CD14-positive monocyte (primary cell): ENCODE measurements at regions not wholly inside any gene's neighbourhood (a gene's known extent, or its start where the extent isn't known, plus 50 kb on each side); places are given as distances from the start of the nearest gene placed in this dataset.

ENCODE experiments used
- DNase-seq, 3 donors: peaks; one replicate each; pipeline ENCODE4 v3.0.0-alpha.2; 2011 to 2022
- H2AFZ ChIP-seq: 2 replicates; pipeline ENCODE4 v1.6.0; 2012; ENCODE audit warnings: mild to moderate bottlenecking, low read depth, low read length, inconsistent platforms; ENCODE audit not compliant: insufficient read depth, poor library complexity, severe bottlenecking
- H3K27ac ChIP-seq, 2 donors: 1 replicate in 1 of 2; 2 replicates in 1 of 2; pipeline ENCODE4 v1.5.1; 2012 to 2013; ENCODE audit warnings: low read length in 2 of 2, control low read depth in 1 of 2, inconsistent platforms in 1 of 2, low read depth in 1 of 2, mild to moderate bottlenecking in 1 of 2
- H3K27me3 ChIP-seq, 2 donors: one replicate each; pipeline versions ENCODE4 v1.6.0 to v1.6.1; 2011 to 2013; ENCODE audit warnings: low read length in 2 of 2; ENCODE audit not compliant: control insufficient read depth in 2 of 2, insufficient read depth in 2 of 2
- H3K36me3 ChIP-seq, 2 donors: replicated peaks in 1 of 2; 1 replicate in 1 of 2; 2 replicates in 1 of 2; pipeline versions ENCODE4 v1.5.1 to v1.6.1; 2012 to 2013; ENCODE audit warnings: low read length in 2 of 2, control low read depth in 1 of 2, inconsistent platforms in 1 of 2, mild to moderate bottlenecking in 1 of 2; ENCODE audit not compliant: insufficient read depth in 2 of 2, control insufficient read depth in 1 of 2
- H3K4me1 ChIP-seq, 2 donors: 1 replicate in 1 of 2; 2 replicates in 1 of 2; pipeline versions ENCODE4 v1.5.1 to v1.6.1; 2012 to 2013; ENCODE audit warnings: low read length in 2 of 2, control low read depth in 1 of 2, inconsistent platforms in 1 of 2, mild to moderate bottlenecking in 1 of 2, moderate library complexity in 1 of 2; ENCODE audit not compliant: insufficient read depth in 2 of 2, control insufficient read depth in 1 of 2
- H3K4me2 ChIP-seq: replicated peaks from 2 replicates; pipeline ENCODE3; 2012; ENCODE audit warnings: low read length, moderate library complexity, mild to moderate bottlenecking; ENCODE audit not compliant: poor library complexity, severe bottlenecking; ENCODE audit errors: extremely low read depth
- H3K4me3 ChIP-seq, 3 experiments: fragments of 200-600 bp in 1 of 3; sonication (generic) in 1 of 3; replicated peaks in 1 of 3; 1 replicate in 2 of 3; 2 replicates in 1 of 3; pipeline ENCODE4 v1.5.1; 2011 to 2013; ENCODE audit warnings: low read length in 3 of 3, mild to moderate bottlenecking in 3 of 3, control low read depth in 2 of 3, low read depth in 2 of 3, inconsistent platforms in 1 of 3, moderate library complexity in 1 of 3
- H3K79me2 ChIP-seq: 2 replicates; pipeline ENCODE4 v1.6.0; 2012; ENCODE audit warnings: mild to moderate bottlenecking, control low read depth, inconsistent platforms, low read length, moderate library complexity; ENCODE audit not compliant: insufficient read depth
- H3K9ac ChIP-seq: 2 replicates; pipeline ENCODE4 v1.6.0; 2017; ENCODE audit warnings: low read length, mild to moderate bottlenecking; ENCODE audit not compliant: insufficient read depth, poor library complexity, severe bottlenecking
- H3K9me3 ChIP-seq, 2 donors: replicated peaks in 1 of 2; 1 replicate in 1 of 2; 2 replicates in 1 of 2; pipeline versions ENCODE4 v1.5.1 to v1.6.1; 2012 to 2013; ENCODE audit warnings: low read length in 2 of 2, control low read depth in 1 of 2; ENCODE audit not compliant: control insufficient read depth in 1 of 2, insufficient read depth in 1 of 2
- H4K20me1 ChIP-seq: 2 replicates; pipeline ENCODE4 v1.6.0; 2012; ENCODE audit warnings: mild to moderate bottlenecking, low read length, control low read depth, moderate library complexity; ENCODE audit not compliant: insufficient read depth
- H3K27ac Mint-ChIP-seq, 7 donors: one replicate each; pipeline ENCODE4 v1.8.0; 2020; ENCODE audit warnings: mild to moderate bottlenecking in 7 of 7, mixed read lengths in 7 of 7, moderate library complexity in 6 of 7, inconsistent platforms in 2 of 7
- H3K27me3 Mint-ChIP-seq, 3 donors: one replicate each; pipeline ENCODE4 v1.8.0; 2021 to 2022; ENCODE audit warnings: low read depth in 3 of 3, mild to moderate bottlenecking in 3 of 3, mixed read lengths in 3 of 3, moderate library complexity in 3 of 3, inconsistent platforms in 1 of 3
- H3K36me3 Mint-ChIP-seq, 2 donors: one replicate each; pipeline ENCODE4 v1.8.0; 2020; ENCODE audit warnings: mixed read lengths in 2 of 2, inconsistent platforms in 1 of 2, mild to moderate bottlenecking in 1 of 2
- H3K4me1 Mint-ChIP-seq: one replicate; pipeline ENCODE4 v1.8.0; 2020; ENCODE audit warnings: mild to moderate bottlenecking, mixed read lengths
- H3K4me3 Mint-ChIP-seq, 2 donors: one replicate each; pipeline ENCODE4 v1.8.0; 2020; ENCODE audit warnings: mild to moderate bottlenecking in 2 of 2, mixed read lengths in 2 of 2, moderate library complexity in 1 of 2
- H3K9me3 Mint-ChIP-seq, 7 donors: one replicate each; pipeline ENCODE4 v1.8.0; 2020 to 2022; ENCODE audit warnings: mixed read lengths in 7 of 7, mild to moderate bottlenecking in 6 of 7, moderate library complexity in 6 of 7, inconsistent platforms in 2 of 7
- whole genome bisulfite sequencing: methylation state at CpG from one replicate; pipeline ENCODE4 v1.1.5; 2013; ENCODE audit warnings: missing lambda C conversion rate; ENCODE audit not compliant: insufficient coverage; 5-methylcytosine and 5-hydroxymethylcytosine counted together
- intact Hi-C, 2 donors: fragments of 100-400 bp; cut with micrococcal nuclease; formaldehyde crosslinking; loops; one replicate each; pipeline versions ENCODE4 v1.15.0 to v1.15.1; 2023
- TF ChIP-seq, protein P1 (sequence below): fragments of 200-600 bp; IDR thresholded peaks from one replicate; pipeline ENCODE4 v1.8.0; 2022; ENCODE audit warnings: antibody characterized with exemption, mild to moderate bottlenecking

DNA sequence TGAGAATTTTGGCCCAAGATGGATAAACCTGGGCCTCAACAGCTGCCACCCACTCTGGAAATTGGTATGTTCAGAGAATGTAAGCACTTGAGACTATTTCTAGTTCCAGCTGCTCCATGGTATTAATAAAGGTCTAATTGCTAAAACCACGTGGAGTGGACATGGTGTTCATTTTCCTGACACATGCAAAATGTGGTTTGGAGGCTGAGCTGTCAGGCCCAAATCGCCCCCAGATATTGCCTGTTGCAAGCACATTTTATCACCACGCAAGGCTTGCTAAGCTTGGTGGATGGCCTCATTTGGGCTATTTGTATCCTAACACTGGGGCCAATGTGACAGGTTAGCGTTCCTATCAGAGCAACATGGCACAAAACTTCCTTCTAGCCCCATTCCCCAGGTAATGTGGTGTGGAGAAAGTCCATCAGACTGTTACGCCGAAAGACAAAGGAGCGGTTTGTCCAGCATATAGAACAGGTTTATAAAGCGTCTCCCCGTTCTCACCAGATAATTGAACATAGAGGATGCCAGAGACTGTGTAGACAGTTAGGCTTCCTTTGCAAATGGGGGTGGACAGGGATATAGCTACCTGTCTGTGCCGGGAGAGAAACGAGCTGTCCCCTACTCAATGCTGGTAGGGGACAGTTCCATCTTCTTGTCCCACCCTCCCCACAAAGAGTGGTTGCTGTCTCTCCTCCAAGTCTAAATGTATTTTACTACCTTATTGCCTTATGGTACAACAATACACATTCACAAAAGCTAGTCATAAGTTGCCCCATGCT is 78.0 kb upstream of the ANKRD1 start:
- TF ChIP-seq, protein P1, sequence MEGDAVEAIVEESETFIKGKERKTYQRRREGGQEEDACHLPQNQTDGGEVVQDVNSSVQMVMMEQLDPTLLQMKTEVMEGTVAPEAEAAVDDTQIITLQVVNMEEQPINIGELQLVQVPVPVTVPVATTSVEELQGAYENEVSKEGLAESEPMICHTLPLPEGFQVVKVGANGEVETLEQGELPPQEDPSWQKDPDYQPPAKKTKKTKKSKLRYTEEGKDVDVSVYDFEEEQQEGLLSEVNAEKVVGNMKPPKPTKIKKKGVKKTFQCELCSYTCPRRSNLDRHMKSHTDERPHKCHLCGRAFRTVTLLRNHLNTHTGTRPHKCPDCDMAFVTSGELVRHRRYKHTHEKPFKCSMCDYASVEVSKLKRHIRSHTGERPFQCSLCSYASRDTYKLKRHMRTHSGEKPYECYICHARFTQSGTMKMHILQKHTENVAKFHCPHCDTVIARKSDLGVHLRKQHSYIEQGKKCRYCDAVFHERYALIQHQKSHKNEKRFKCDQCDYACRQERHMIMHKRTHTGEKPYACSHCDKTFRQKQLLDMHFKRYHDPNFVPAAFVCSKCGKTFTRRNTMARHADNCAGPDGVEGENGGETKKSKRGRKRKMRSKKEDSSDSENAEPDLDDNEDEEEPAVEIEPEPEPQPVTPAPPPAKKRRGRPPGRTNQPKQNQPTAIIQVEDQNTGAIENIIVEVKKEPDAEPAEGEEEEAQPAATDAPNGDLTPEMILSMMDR = no peak
- 98% methylated on average over 7 of the region's 11 CpGs for WGBS
- intact Hi-C loops = no loop called here
- Mint-ChIP-seq H3K9me3 (no peaks in the 10 kb centered on the region), H3K36me3 (no peaks in the 10 kb centered on the region), H3K27me3 (peaks cover 1 to 4% (median 1%) of the 10 kb centered on the region in 3 donors), H3K27ac (no peak overlapping the region), H3K4me1 (no peaks in the 10 kb centered on the region), H3K4me3 (no peak overlapping the region)
- no peak overlapping the region for H3K4me3 ChIP-seq
- no peaks in the 10 kb centered on the region for H3K36me3 ChIP-seq
- no peaks in the 10 kb centered on the region for H3K79me2 ChIP-seq
- H3K27ac ChIP-seq = no peak overlapping the region
- no peaks in the 10 kb centered on the region for H4K20me1 ChIP-seq
- no peak for DNase-seq
- no peaks in the 10 kb centered on the region for H3K27me3 ChIP-seq
- no peaks in the 10 kb centered on the region for H3K4me1 ChIP-seq
- H2AFZ ChIP-seq = no peak overlapping the region
- H3K9ac ChIP-seq = no peak overlapping the region
- H3K4me2 ChIP-seq = no peak overlapping the region
- H3K9me3 ChIP-seq = no peaks in the 10 kb centered on the region

DNA sequence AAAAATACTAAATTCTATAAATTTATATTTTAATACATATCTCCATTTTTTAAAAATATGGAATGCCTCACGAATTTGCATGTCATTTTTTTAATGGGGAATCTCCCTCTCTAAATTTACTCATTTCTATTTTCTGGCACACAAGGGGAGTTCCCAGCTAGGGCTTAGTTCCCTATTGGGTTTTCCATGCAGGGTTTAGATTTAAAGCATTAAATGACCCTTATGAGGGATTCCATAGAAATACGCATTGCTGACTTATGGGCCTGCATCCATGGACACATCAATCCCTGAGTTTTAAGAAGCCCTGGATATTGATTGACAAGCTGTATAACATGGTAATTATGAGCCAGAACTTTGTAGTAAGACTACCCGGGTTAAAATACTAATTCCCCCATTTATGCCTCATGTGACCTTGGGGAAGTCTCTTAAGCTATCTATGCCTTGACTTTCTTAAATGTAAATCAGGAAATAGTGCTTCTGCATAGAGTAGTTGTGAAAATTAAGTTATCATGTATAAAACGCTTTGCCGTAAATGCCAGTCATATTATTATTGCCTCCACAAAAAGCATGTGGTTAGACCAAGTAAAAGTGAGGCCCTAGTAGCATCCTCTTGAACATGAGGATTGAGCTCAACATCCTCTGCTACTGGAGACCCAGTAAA is 78.8 kb upstream of the ANKRD1 start:
- no peaks in the 10 kb centered on the region for H3K9me3 ChIP-seq
- no peaks in the 10 kb centered on the region for H3K79me2 ChIP-seq
- TF ChIP-seq, protein P1 = no peak
- H3K4me2 ChIP-seq = no peak overlapping the region
- H3K4me1 Mint-ChIP-seq = no peaks in the 10 kb centered on the region
- DNase-seq = peak in 1 of 3 donors; percentile 59
- no peak overlapping the region for H2AFZ ChIP-seq
- intact Hi-C loops = loop anchor here in 1 of 2 donors (5.0 kb wide), 1 partner anchor 253 kb away; no protein-coding TSS in a partner anchor
- WGBS = no CpG with 5 or more reads among the region's 5 CpGs
- no peak overlapping the region for H3K27ac Mint-ChIP-seq
- H3K9me3 Mint-ChIP-seq = no peaks in the 10 kb centered on the region
- peaks cover 1 to 4% (median 1%) of the 10 kb centered on the region in 3 donors for H3K27me3 Mint-ChIP-seq
- H3K9ac ChIP-seq = no peak overlapping the region
- H3K4me3 Mint-ChIP-seq = no peak overlapping the region
- H3K27ac ChIP-seq = no peak overlapping the region
- no peak overlapping the region for H3K4me3 ChIP-seq
- no peaks in the 10 kb centered on the region for H4K20me1 ChIP-seq
- no peaks in the 10 kb centered on the region for H3K4me1 ChIP-seq
- H3K36me3 ChIP-seq = no peaks in the 10 kb centered on the region
- H3K27me3 ChIP-seq = no peaks in the 10 kb centered on the region
- H3K36me3 Mint-ChIP-seq = no peaks in the 10 kb centered on the region
